ENCODE measurements at regions not wholly inside any gene's neighbourhood (a gene's known extent, or its start where the extent isn't known, plus 50 kb on each side); places are given as distances from the start of the nearest gene placed in this dataset.

- TF ChIP-seq, protein P1, sequence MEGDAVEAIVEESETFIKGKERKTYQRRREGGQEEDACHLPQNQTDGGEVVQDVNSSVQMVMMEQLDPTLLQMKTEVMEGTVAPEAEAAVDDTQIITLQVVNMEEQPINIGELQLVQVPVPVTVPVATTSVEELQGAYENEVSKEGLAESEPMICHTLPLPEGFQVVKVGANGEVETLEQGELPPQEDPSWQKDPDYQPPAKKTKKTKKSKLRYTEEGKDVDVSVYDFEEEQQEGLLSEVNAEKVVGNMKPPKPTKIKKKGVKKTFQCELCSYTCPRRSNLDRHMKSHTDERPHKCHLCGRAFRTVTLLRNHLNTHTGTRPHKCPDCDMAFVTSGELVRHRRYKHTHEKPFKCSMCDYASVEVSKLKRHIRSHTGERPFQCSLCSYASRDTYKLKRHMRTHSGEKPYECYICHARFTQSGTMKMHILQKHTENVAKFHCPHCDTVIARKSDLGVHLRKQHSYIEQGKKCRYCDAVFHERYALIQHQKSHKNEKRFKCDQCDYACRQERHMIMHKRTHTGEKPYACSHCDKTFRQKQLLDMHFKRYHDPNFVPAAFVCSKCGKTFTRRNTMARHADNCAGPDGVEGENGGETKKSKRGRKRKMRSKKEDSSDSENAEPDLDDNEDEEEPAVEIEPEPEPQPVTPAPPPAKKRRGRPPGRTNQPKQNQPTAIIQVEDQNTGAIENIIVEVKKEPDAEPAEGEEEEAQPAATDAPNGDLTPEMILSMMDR (conservative IDR thresholded peaks at IDR 0.05), result no peak
- no peak for TF ChIP-seq ZFX (IDR thresholded peaks at IDR 0.05)
These were observed 1147.1 kb upstream of the SPRY2 start for GRCh38 chr13:81488021-81488420.
